B cell (primary cell): ENCODE measurements at regions not wholly inside any gene's neighbourhood (a gene's known extent, or its start where the extent isn't known, plus 50 kb on each side); places are given as distances from the start of the nearest gene placed in this dataset.

Experiments
- ATAC-seq: fragments of 200-7000 bp; cut with Tn5 transposase; one replicate; pipeline ENCODE4 v1.10.0; 2021; ENCODE audit warnings: low read depth, mild to moderate bottlenecking, moderate number of reproducible peaks, moderate library complexity
- CTCF ChIA-PET: fragments of 350-600 bp; sonication (Branson Sonifier 250); formaldehyde crosslinking; loops from one replicate; lab custom pipeline; 2021; ENCODE audit warnings: antibody characterized with exemption, inconsistent platforms; lab: Charles Lee
- POLR2A ChIA-PET: fragments of 350-600 bp; sonication (Branson Sonifier 250); formaldehyde crosslinking; loops from one replicate; lab custom pipeline; 2021; ENCODE audit warnings: antibody characterized with exemption; lab: Charles Lee
- DNase-seq: peaks from one replicate; pipeline ENCODE4 v3.0.0; 2013
- H2AFZ ChIP-seq: 2 replicates; pipeline ENCODE4 v1.6.1; 2012; ENCODE audit warnings: mild to moderate bottlenecking, low read depth, low read length; ENCODE audit not compliant: insufficient read depth, poor library complexity, severe bottlenecking
- H3K27ac ChIP-seq, 2 donors: 1 replicate in 1 of 2; 2 replicates in 1 of 2; pipeline ENCODE4 v1.5.1; 2012 to 2013; ENCODE audit warnings: low read length in 2 of 2, mild to moderate bottlenecking in 2 of 2, moderate library complexity in 1 of 2
- H3K27me3 ChIP-seq, 4 experiments: fragments of 200-600 bp in 1 of 4; sonication (generic) in 1 of 4; replicated peaks in 1 of 4; 1 replicate in 2 of 4; 2 replicates in 2 of 4; pipeline versions ENCODE4 v1.6.1 to v1.7.0; 2013 to 2016; ENCODE audit warnings: low read length in 3 of 4, mild to moderate bottlenecking in 2 of 4, mixed read lengths in 1 of 4, moderate library complexity in 1 of 4; ENCODE audit not compliant: insufficient read depth in 4 of 4, control insufficient read depth in 3 of 4; ENCODE audit errors: control extremely low read depth in 1 of 4
- H3K36me3 ChIP-seq, 2 experiments: replicated peaks in 1 of 2; 1 replicate in 1 of 2; 2 replicates in 1 of 2; pipeline versions ENCODE4 v1.6.1 to v1.7.1; 2013; ENCODE audit warnings: low read length in 1 of 2; ENCODE audit not compliant: insufficient read depth in 2 of 2, control insufficient read depth in 1 of 2; ENCODE audit errors: control extremely low read depth in 1 of 2, extremely low read depth in 1 of 2
- H3K4me1 ChIP-seq, 2 donors: fragments of 200-600 bp in 1 of 2; sonication (generic) in 1 of 2; 1 replicate in 1 of 2; 2 replicates in 1 of 2; pipeline versions ENCODE4 v1.5.1 to v1.6.1; 2013 to 2017; ENCODE audit warnings: low read length in 2 of 2; ENCODE audit not compliant: control insufficient read depth in 2 of 2, insufficient read depth in 2 of 2
- H3K4me2 ChIP-seq: replicated peaks from 2 replicates; pipeline ENCODE3; 2012; ENCODE audit warnings: mild to moderate bottlenecking, low read depth, low read length; ENCODE audit not compliant: poor library complexity, severe bottlenecking
- H3K4me3 ChIP-seq, 5 experiments: fragments of 200-600 bp in 1 of 5; sonication (generic) in 1 of 5; 1 replicate in 3 of 5; 2 replicates in 2 of 5; pipeline versions ENCODE4 v1.5.1 to v1.7.0; 2011 to 2016; ENCODE audit warnings: low read length in 4 of 5, mild to moderate bottlenecking in 4 of 5, low read depth in 2 of 5, control low read depth in 1 of 5, moderate library complexity in 1 of 5; ENCODE audit not compliant: insufficient read depth in 1 of 5; ENCODE audit errors: control extremely low read depth in 1 of 5, extremely low read depth in 1 of 5
- H3K79me2 ChIP-seq: fragments of 200-600 bp; sonication (generic); one replicate; pipeline ENCODE4 v1.6.0; 2016; ENCODE audit warnings: low read length; ENCODE audit not compliant: control insufficient read depth, insufficient read depth
- H3K9ac ChIP-seq: fragments of 200-600 bp; sonication (generic); 2 replicates; pipeline ENCODE4 v1.6.1; 2017; ENCODE audit warnings: mild to moderate bottlenecking, low read length, moderate library complexity
- H3K9me3 ChIP-seq, 3 donors: one replicate each; pipeline versions ENCODE4 v1.6.1 to v1.7.1; 2013; ENCODE audit warnings: low read length in 2 of 3; ENCODE audit not compliant: control insufficient read depth in 2 of 3, insufficient read depth in 1 of 3; ENCODE audit errors: control extremely low read depth in 1 of 3
- H4K20me1 ChIP-seq: 2 replicates; pipeline ENCODE4 v1.6.0; 2012; ENCODE audit warnings: mild to moderate bottlenecking, low read length; ENCODE audit not compliant: insufficient read depth, control insufficient read depth, poor library complexity, severe bottlenecking
- H3K27ac Mint-ChIP-seq: one replicate; pipeline ENCODE4 v1.8.0; 2021; ENCODE audit warnings: mixed read lengths
- H3K27me3 Mint-ChIP-seq: one replicate; pipeline ENCODE4 v1.8.0; 2021; ENCODE audit warnings: mixed read lengths
- H3K4me1 Mint-ChIP-seq: one replicate; pipeline ENCODE4 v1.8.0; 2021; ENCODE audit warnings: mixed read lengths
- H3K4me3 Mint-ChIP-seq: one replicate; pipeline ENCODE4 v1.8.0; 2021; ENCODE audit warnings: mixed read lengths
- H3K9me3 Mint-ChIP-seq: one replicate; pipeline ENCODE4 v1.8.0; 2022; ENCODE audit warnings: mixed read lengths; ENCODE audit not compliant: insufficient read depth
- EZH2 ChIP-seq: IDR thresholded peaks from 2 replicates; pipeline ENCODE4 v1.6.1; 2012; ENCODE audit warnings: borderline replicate concordance, low read depth, mild to moderate bottlenecking, moderate library complexity, low read length; ENCODE audit not compliant: insufficient read depth, poor library complexity, severe bottlenecking
- WGBS: methylation state at CpG from one replicate; pipeline ENCODE4 v1.1.5; 2013; ENCODE audit warnings: missing lambda C conversion rate; ENCODE audit not compliant: insufficient coverage; 5-methylcytosine and 5-hydroxymethylcytosine counted together
- intact Hi-C: fragments of 100-400 bp; cut with micrococcal nuclease; formaldehyde crosslinking; loops from one replicate; pipeline ENCODE4 v1.10.0; 2022
- TF ChIP-seq, protein P1 (sequence below): fragments of 200-600 bp; IDR thresholded peaks from one replicate; pipeline ENCODE4 v1.8.0; 2022; ENCODE audit warnings: antibody characterized with exemption, mild to moderate bottlenecking

DNA sequence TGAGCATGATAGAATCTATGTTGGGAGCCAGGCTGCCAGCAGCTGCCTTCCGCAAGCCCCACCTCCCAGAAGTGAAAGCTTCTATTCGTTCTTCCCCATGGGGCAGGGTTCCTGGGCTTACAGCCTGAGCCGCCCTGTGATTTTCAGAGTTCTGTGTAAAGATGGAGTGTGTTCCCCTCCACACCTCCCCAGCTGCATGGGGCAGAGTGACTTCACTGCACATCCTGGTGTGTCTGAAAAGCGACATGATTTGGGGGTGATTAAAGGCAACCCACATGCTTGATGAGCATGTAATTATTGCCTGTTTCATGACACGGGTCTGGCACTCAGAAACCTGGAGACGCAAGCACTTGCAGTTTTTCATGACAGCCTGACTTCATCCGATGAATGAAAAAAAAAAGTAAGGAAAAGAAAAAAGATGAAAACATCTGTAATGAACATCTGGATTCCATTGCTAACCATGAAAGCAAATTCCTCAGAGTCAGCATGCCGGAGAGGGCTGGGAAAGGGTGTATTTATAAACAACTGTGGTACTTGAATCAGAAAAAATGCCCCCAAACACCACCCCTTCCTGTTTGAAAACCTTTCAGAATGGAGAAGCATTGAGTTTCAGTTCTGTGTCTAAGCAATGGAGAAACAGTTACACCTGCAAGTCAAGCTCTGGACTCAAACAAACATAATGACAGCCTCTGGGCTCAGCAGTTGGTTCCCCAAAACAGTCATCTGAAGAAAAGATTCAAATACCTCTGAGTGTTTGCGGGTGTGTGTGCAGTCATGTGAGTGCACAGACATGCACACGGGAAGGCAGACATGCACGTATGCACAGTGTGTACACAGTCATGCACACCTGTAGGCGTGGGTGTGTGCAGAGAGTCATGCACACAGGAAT lies 266.0 kb downstream of the ENGASE start:
- peak overlapping the region; percentile 17 for H2AFZ ChIP-seq
- intact Hi-C loops, result loop anchor here (10.0 kb wide), 1 partner anchor 46 kb away; no protein-coding TSS in a partner anchor
- H3K9ac ChIP-seq, result peak overlapping the region; percentile 45
- Mint-ChIP-seq H3K27ac (peak overlapping the region; percentile 93), H3K4me1 (peaks cover 50% of the 10 kb centered on the region), H3K27me3 (peaks cover 3% of the 10 kb centered on the region), H3K9me3 (peaks cover 11% of the 10 kb centered on the region), H3K4me3 (peak overlapping the region; percentile 94)
- 18% methylated on average over 6 of the region's 12 CpGs for WGBS
- TF ChIP-seq, protein P1, sequence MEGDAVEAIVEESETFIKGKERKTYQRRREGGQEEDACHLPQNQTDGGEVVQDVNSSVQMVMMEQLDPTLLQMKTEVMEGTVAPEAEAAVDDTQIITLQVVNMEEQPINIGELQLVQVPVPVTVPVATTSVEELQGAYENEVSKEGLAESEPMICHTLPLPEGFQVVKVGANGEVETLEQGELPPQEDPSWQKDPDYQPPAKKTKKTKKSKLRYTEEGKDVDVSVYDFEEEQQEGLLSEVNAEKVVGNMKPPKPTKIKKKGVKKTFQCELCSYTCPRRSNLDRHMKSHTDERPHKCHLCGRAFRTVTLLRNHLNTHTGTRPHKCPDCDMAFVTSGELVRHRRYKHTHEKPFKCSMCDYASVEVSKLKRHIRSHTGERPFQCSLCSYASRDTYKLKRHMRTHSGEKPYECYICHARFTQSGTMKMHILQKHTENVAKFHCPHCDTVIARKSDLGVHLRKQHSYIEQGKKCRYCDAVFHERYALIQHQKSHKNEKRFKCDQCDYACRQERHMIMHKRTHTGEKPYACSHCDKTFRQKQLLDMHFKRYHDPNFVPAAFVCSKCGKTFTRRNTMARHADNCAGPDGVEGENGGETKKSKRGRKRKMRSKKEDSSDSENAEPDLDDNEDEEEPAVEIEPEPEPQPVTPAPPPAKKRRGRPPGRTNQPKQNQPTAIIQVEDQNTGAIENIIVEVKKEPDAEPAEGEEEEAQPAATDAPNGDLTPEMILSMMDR, result no peak
- TF ChIP-seq EZH2, result no peak
- no peaks in the 10 kb centered on the region for H3K36me3 ChIP-seq
- peaks cover 8 to 16% (median 11%) of the 10 kb centered on the region in 3 donors for H3K9me3 ChIP-seq
- H3K27ac ChIP-seq, result peak overlapping the region; percentile 75 to 88
- DNase-seq, result peak; percentile 89
- H3K27me3 ChIP-seq, result no peaks in the 10 kb centered on the region
- H3K4me2 ChIP-seq, result peak overlapping the region; percentile 66
- no peaks in the 10 kb centered on the region for H3K79me2 ChIP-seq
- ChIA-PET CTCF (interaction anchor here (0.7 to 4.7 kb wide), 5 partner anchors 10 to 266 kb away, joined by 3 to 39 read pairs (median 5); partner anchors contain the start of gene ENGASE), POLR2A (interaction anchor here (0.6 to 1.4 kb wide), 8 partner anchors 13 to 1027 kb away, joined by 3 to 6 read pairs (median 3); partner anchors contain the start of genes CBX8 and ENGASE)
- peak; percentile 81 for ATAC-seq
- H4K20me1 ChIP-seq, result no peaks in the 10 kb centered on the region
- H3K4me3 ChIP-seq, result peak overlapping the region; percentile 8 to 57 (median 47)
- peaks cover 38 to 49% of the 10 kb centered on the region in 2 donors for H3K4me1 ChIP-seq
